ENCODE measurements at regions not wholly inside any gene's neighbourhood (a gene's known extent, or its start where the extent isn't known, plus 50 kb on each side); places are given as distances from the start of the nearest gene placed in this dataset. TPM values are rescaled to one million over a fixed set of nuclear protein-coding genes. Genes with fewer than 3 reads are reported as not detected.
"Not testable (repeated sequence)": the region's sequence is repeated elsewhere in the genome, so short reads cannot be mapped to it uniquely, and the experiment has no call there.

DNA sequence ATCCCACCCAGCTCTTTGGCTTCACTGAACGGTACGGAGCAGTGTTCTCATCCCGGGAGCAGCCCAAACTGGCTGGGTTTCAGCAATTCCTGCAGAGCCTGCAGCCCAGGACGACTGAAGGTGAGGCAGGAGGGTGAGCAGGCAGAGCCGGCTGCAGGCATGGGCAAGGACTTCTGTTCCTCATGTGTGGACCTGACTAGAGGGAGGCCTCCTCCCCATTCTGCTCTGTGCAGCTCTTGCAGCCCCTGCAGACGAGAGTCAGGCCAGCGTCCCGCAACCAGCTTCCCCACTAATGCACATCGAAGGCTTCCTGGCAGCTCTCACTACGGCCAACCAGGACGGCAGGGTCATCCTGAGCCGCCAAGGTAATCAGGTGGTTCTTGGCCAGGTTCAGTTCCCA lies 97.8 kb upstream of the PZP start:
- not testable (repeated sequence) for DNase-seq

GRCh38 chr12:9304540-9304939 lies 96.3 kb upstream of the PZP start:
- not testable (repeated sequence) for DNase-seq

- DNase-seq, result not testable (repeated sequence)
Measured at GRCh38 chr12:9295872-9296271, 87.7 kb upstream of the PZP start.

- not testable (repeated sequence) for DNase-seq
Measured at GRCh38 chr12:9294072-9294620, 86.0 kb upstream of the PZP start.

DNA sequence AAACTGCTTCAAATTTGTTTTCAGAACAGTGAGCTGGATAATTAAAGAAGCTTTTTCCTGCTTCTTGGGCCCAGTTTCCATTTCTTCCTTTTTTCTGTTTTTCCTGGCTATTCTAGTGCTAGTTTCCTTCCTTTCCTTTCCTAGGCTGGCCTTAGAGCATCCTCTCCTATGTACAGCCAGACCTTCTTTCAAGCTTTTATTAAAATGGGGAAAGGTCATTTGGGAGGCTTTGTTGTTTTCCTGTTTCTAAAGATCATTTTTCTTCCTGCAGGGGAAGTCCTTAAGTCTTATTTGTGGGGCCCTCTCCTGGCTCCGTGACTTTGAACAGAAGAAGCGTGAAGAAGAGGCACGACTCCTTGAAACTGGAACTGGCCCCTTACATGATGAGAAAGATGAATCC lies 85.2 kb upstream of the PZP start:
- DNase-seq, result not testable (repeated sequence)

DNA sequence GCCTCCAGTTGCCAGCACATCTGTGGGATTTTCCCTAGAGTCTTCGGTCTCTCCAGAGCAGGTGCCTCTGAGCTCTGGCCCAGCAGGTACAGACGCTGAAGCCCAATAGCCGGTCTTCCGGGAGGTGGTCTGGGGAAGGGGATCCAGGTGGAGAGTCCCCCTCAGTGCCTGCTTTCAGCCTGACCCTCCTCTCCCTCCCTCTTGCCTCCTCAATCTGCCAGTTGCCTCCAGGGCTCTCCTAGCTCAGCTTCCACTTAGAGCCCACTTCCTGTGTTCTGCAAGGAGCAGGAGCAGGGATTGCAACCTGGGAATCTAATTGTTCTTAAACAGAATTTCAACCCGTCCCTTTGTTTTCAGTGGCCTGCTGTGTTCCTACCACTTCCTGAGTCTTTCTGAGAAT lies 81.8 kb upstream of the PZP start:
- not testable (repeated sequence) for DNase-seq

DNA sequence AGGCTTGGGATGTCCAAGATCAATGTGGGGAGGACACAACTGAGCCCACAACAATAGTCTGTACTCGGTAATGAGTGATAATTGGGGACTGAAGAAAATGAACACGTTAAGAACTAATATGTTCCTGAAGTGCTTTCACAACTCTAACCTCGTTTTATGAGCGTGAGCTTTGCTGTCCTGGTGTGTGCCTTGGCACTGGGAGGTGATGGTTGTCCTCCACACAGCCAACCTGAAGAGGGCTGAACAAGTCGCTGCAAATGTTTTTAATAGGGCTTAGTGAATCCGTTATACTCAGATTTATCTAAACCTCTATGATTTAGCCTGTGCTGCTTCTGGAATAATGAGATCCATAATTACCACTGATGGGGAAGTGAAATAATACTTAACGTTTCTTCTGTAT lies 76.5 kb upstream of the PZP start:
- not testable (repeated sequence) for DNase-seq

GRCh38 chr12:9284197-9284596 lies 76.0 kb upstream of the PZP start:
- DNase-seq, result peak; percentile 12

- DNase-seq, result peak; percentile 90
Measured at GRCh38 chr12:9283346-9284095, 75.3 kb upstream of the PZP start.

DNA sequence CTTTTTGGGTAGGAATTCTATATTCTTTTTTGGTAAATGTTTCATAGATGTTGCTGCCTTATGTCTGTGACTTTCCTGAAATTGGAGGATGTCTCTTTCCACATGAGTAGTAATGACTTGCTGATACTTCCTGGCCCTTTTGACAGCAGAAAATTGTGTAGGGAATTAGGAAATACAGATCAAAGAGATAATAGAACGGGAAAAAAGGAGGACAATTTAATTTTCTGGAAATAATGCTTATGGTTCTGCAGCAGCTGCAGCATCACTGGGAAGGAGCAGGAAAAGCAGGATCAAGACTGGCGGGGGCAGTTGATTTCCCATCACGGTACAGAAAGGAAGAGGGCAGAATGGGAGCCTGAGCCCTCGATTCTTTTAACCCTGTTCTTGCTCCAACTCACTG lies 68.8 kb upstream of the PZP start:
- DNase-seq, result no peak

GRCh38 chr12:9273276-9273675 lies 65.1 kb upstream of the PZP start:
- DNase-seq, result no peak

DNA sequence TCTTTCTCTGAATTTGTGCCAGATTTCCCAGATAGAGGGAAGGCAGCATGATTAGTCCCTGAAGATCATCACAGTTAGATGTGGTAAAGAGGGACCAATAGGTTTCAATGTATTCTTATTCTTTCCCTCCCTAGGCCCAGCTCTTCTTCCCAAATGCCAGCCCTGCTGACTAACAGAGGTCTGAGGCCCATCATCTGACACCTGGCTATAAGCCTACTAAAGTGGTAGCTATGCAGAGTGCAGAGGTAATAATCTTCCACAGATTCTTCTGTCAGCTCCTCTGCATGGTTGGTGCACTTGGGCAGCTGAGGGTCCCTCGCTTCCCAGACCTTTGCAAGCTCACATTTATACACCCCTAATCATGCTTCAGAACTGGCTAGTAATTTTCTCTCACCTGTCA lies 63.7 kb upstream of the PZP start:
- DNase-seq, result no peak

DNA sequence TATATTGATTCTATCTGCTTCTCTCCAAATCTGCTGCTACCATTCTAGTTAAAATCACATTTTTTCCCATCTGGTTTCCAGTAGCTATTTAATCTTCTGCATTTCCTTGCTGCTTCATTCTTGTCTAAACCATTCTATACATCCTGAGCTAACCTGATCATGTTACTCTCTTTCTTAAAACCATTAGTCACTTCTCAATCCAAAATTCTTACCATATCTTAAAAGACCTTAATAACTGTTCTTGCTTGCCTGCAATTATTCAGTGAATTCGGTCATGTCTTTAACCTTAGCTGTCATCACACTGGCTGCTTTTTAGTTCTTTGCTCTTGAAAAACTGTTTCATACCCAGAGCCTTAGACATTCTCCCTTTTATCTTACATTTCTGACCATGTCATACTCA lies 56.4 kb upstream of the PZP start:
- no peak for DNase-seq

DNA sequence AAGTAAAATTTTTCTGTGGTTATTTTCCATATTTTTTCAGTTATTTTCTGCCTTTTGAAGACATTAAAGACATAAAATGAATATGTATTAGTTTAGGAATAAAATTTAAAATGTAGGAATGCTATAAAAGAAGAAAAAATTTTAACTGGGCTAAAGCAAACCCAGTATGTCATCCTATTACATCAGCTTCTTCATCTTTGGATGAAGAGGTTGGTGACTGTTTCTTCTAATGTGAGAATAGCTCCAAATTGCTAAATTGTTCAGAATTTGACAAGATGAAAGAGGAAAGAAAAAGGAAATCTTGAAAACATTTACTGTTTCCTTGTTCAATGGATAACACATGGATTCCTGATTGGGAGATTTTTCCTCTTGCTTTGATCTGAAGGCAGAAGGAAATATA lies 52.7 kb upstream of the PZP start:
- DNase-seq, result no peak

DNA sequence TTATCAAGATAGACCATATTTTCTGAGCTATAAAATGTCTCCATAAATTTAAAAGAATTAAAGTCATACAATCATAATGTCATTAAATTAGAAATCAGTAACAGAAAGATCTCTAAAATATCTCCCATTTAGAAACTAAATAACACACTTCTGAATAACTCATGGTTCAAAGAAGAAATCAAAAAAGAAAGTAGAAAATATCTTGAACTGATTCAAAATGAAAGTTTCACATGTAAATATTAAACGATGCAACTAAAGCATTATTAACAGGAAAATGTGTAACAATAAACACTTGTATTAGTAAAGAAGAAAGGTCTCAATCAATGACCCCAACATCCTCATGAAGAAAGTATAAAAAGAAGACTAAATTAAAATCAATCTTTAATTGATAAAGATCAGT lies 50.5 kb upstream of the PZP start:
- DNase-seq, result no peak

Small RNAs in the stretch of these regions (small RNA-seq; reads per million reads assigned to genes)
- not detected for gene RF00072 (ENCODE audit: low replicate concordance)
